ENCODE measurements at regions not wholly inside any gene's neighbourhood (a gene's known extent, or its start where the extent isn't known, plus 50 kb on each side); places are given as distances from the start of the nearest gene placed in this dataset.

GRCh38 chr11:69558519-69558941 lies 77.1 kb downstream of the LINC01488 start:
- H3K27me3 ChIP-seq (replicated peaks in 1 of 2; ENCODE audit: control insufficient read depth in 2 of 2, insufficient read depth in 2 of 2, low read length in 1 of 2) = no peaks in the 10 kb centered on the region; a peak in 1 of 4 replicates
- no peak overlapping the region for H3K4me3 ChIP-seq
- H2AFZ ChIP-seq (ENCODE audit: control insufficient read depth, low read depth, low read length) = no peak overlapping the region
- TF ChIP-seq, protein P1, sequence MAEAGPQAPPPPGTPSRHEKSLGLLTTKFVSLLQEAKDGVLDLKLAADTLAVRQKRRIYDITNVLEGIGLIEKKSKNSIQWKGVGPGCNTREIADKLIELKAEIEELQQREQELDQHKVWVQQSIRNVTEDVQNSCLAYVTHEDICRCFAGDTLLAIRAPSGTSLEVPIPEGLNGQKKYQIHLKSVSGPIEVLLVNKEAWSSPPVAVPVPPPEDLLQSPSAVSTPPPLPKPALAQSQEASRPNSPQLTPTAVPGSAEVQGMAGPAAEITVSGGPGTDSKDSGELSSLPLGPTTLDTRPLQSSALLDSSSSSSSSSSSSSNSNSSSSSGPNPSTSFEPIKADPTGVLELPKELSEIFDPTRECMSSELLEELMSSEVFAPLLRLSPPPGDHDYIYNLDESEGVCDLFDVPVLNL (IDR thresholded peaks at IDR 0.05; ENCODE audit: low read depth, low read length) = no peak
- H4K20me1 ChIP-seq (ENCODE audit: control insufficient read depth, insufficient read depth) = no peaks in the 10 kb centered on the region
- in situ Hi-C loops (cut with MboI) (no loop called here), intact Hi-C loops (cut with micrococcal nuclease; ENCODE audit: unreplicated experiment) (no loop called here)
- ATAC-seq = no peak
- no peaks in the 10 kb centered on the region for H3K79me2 ChIP-seq (ENCODE audit: control insufficient read depth, insufficient read depth, low read length)
- no peak overlapping the region for H3K27ac ChIP-seq (ENCODE audit: control insufficient read depth, insufficient read depth)
- no TSS peak for BruUV-seq (replicated peaks)
- H3K9me3 ChIP-seq (replicated peaks; ENCODE audit: control insufficient read depth, insufficient read depth, low read length) = no peaks in the 10 kb centered on the region; the same call in 2 of the 3 replicates
- H3K4me2 ChIP-seq (ENCODE audit: control insufficient read depth, insufficient read depth) = no peak overlapping the region
- FAIRE-seq = no peak
- no peak for DNase-seq (ENCODE audit: low read depth, low spot score)
- no peaks in the 10 kb centered on the region for H3K36me3 ChIP-seq (ENCODE audit: control insufficient read depth in 2 of 2, insufficient read depth in 2 of 2, low read length in 1 of 2)
- ChIA-PET POLR2A (no interaction called here), CTCF (no interaction called here), SMC1A (ENCODE audit: uncharacterized antibody, unreplicated experiment) (no interaction called here), RAD21 (ENCODE audit: unreplicated experiment) (no interaction called here)
- 62% methylated on average over 11 of the region's 12 CpGs for WGBS (ENCODE audit: insufficient coverage, insufficient replicate concordance, low lambda C conversion rate, missing lambda C conversion rate)
- H3K4me1 ChIP-seq (ENCODE audit: control insufficient read depth, insufficient read depth, low read length) = no peaks in the 10 kb centered on the region
- no peak overlapping the region for H3K9ac ChIP-seq (ENCODE audit: control insufficient read depth, insufficient read depth, low read length)

- Histone ChIP-seq H3K27ac (ENCODE audit: control insufficient read depth, insufficient read depth) (no peak overlapping the region), H3K27me3 (replicated peaks in 1 of 2; ENCODE audit: control insufficient read depth in 2 of 2, insufficient read depth in 2 of 2, low read length in 1 of 2) (no peaks in the 10 kb centered on the region; a peak in 1 of 4 replicates), H4K20me1 (ENCODE audit: control insufficient read depth, insufficient read depth) (no peaks in the 10 kb centered on the region), H2AFZ (ENCODE audit: control insufficient read depth, low read depth, low read length) (no peak overlapping the region), H3K9ac (ENCODE audit: control insufficient read depth, insufficient read depth, low read length) (no peak overlapping the region), H3K4me1 (ENCODE audit: control insufficient read depth, insufficient read depth, low read length) (no peaks in the 10 kb centered on the region), H3K79me2 (ENCODE audit: control insufficient read depth, insufficient read depth, low read length) (no peaks in the 10 kb centered on the region), H3K4me2 (ENCODE audit: control insufficient read depth, insufficient read depth) (no peak overlapping the region), H3K4me3 (no peak overlapping the region), H3K36me3 (ENCODE audit: control insufficient read depth in 2 of 2, insufficient read depth in 2 of 2, low read length in 1 of 2) (no peaks in the 10 kb centered on the region), H3K9me3 (replicated peaks; ENCODE audit: control insufficient read depth, insufficient read depth, low read length) (no peaks in the 10 kb centered on the region; the same call in 2 of the 3 replicates)
- DNase-seq (ENCODE audit: low read depth, low spot score) (no peak), ATAC-seq (no peak), FAIRE-seq (no peak)
- no TSS peak for BruUV-seq (replicated peaks)
- WGBS (ENCODE audit: insufficient coverage, insufficient replicate concordance, low lambda C conversion rate, missing lambda C conversion rate) = 23% methylated on average over 5 of the region's 5 CpGs
- intact Hi-C loops (cut with micrococcal nuclease; ENCODE audit: unreplicated experiment) (no loop called here), in situ Hi-C loops (cut with MboI) (no loop called here)
- ChIA-PET SMC1A (ENCODE audit: uncharacterized antibody, unreplicated experiment) (no interaction called here), POLR2A (no interaction called here), CTCF (no interaction called here), RAD21 (ENCODE audit: unreplicated experiment) (interaction anchor here (0.6 kb wide), 1 partner anchor 597 kb away, joined by 4 read pairs; no protein-coding TSS in a partner anchor)
- TF ChIP-seq NBN (IDR thresholded peaks at IDR 0.05) = no peak
- TF ChIP-seq ETV6 (conservative IDR thresholded peaks at IDR 0.05 in 1 of 2, IDR thresholded peaks at IDR 0.05 in 1 of 2; ENCODE audit: borderline replicate concordance in 1 of 2, low read depth in 1 of 2) = no peak
- TF ChIP-seq JUNB (IDR thresholded peaks at IDR 0.05) = no peak
- TF ChIP-seq CEBPB (IDR thresholded peaks at IDR 0.05; ENCODE audit: borderline replicate concordance in 1 of 2, low read depth in 2 of 2, low read length in 2 of 2) = no peak
- TF ChIP-seq RAD21 (IDR thresholded peaks at IDR 0.05; ENCODE audit: insufficient read depth, low read depth, low read length) = no peak
- no peak for TF ChIP-seq PML (IDR thresholded peaks at IDR 0.05; ENCODE audit: low read length)
- no peak for TF ChIP-seq CREB1 (IDR thresholded peaks at IDR 0.05; ENCODE audit: low read depth)
- no peak for TF ChIP-seq RCOR1 (conservative IDR thresholded peaks at IDR 0.05; ENCODE audit: low read depth, low read length)
Measured at GRCh38 chr11:69559181-69559580, 77.7 kb downstream of the LINC01488 start.
